ENCODE measurements at regions not wholly inside any gene's neighbourhood (a gene's known extent, or its start where the extent isn't known, plus 50 kb on each side); places are given as distances from the start of the nearest gene placed in this dataset.

DNA sequence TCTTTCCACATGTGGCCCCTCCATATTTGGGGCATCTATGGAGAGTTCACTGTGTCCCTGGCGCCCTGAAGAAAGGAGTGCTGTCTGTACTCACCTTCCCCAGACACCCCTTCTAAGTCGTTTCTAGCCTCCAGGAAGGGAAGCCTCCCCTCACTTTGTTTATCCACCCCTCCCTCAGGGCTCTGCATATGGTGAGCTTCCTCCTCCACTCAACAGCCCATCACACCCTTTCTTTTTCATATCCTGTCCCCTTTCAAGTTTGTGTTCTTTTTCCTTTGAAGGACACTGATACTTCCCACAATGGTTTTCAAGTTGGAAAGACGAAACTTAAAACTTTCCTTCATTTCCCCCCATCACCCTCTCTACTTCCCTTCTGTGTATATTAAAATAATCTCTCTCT lies 291.4 kb upstream of the POU3F3 start:
- TF ChIP-seq CTCF (IDR thresholded peaks at IDR 0.05) (no peak), POLR2A (IDR thresholded peaks at IDR 0.05) (no peak)

Data from lower leg skin (tissue), 3 donors.